GM18858 (cell line): ENCODE measurements at regions not wholly inside any gene's neighbourhood (a gene's known extent, or its start where the extent isn't known, plus 50 kb on each side); places are given as distances from the start of the nearest gene placed in this dataset.
"Not testable (repeated sequence)": the region's sequence is repeated elsewhere in the genome, so short reads cannot be mapped to it uniquely, and the experiment has no call there.

ENCODE experiments used
- ATAC-seq: cut with Tn5 transposase; IDR thresholded peaks from one replicate; pipeline ENCODE4 v1.9.1; 2021; ENCODE audit not compliant: unreplicated experiment

- ATAC-seq: no peak
Measured at GRCh38 chr4:17246656-17247055, 265.2 kb downstream of the QDPR start.

GRCh38 chr4:17241835-17242234 is 270.1 kb downstream of the QDPR start:
- ATAC-seq: no peak

- no peak for ATAC-seq
Measured at GRCh38 chr4:17238633-17239032, 273.3 kb downstream of the QDPR start.

DNA sequence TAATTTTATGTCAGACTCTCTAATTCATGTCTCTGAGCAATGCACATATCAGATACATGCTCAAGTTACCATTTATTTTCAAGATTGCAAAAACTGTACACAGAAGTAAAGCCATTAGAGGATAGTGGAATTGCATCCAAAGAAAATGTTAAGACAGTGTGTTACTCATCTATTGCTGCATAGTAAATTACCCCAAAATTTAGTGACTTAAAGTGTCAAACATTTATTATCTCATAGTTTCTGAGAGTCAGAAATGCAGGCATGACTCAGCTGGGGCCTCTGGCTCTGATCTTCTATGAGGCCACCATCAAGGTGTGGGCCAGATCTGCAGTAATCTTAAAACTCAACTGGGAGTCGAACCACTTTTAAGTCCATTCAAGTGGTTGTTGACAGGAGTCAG is 275.2 kb downstream of the QDPR start:
- no peak for ATAC-seq

GRCh38 chr4:17234678-17235077 is 277.2 kb downstream of the QDPR start:
- no peak for ATAC-seq

DNA sequence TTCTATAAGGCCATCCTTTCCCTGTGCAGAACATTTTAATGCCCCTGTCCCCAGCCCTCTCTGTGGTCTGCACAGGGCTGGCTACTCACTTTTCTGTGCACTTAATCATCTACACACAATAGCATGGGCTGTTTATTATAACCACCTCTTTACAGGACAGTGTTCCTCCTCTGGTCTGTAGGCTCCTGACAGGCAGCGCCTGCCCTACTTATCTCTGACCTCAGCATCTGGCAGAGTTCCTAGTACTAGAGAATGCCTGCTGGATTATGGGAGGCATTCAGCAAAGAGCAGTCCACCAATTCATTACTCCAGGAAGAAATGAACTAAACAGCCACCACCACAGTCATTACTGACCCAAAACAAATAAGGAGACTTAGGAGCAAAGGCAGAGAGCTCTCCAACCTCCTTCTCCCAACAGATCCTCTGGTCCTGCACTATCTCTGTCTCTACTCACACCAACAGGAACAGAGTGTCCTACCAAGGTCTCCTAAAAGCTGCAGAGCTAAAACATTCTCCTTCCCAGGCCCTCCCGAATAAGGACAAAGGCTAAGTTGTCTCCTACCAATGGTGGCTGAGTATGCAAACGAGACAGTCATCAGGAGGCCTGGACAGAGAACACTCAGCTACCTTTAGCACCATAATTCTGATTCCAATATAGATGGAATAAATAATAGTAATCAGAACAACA is 279.2 kb downstream of the QDPR start:
- no peak for ATAC-seq

DNA sequence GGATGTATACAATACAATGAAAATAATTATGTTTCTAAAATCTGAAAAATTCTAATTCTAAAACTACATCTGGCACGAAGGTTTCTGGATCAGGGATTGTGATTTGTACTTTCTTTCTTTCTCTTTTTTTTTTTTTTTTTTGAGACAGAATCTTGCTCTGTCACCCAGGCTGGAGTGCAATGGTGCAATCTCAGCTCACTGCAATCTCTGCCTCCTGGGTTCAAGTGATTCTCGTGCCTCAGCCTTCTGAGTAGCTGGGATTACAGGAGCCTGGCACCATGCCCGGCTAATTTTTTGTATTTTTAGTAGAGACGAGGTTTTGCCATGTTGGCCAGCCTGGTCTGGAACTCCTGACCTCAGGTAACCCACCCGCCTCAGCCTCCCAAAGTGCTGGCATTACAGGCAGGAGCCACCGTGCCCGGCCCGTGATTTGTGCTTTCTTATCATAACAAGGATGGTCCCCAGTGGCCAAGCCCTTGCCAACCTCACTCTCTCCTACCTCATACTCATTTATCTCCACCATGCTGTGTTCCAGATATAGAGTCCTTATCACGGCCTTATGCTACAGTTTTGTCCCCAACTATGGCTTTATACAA is 279.9 kb downstream of the QDPR start:
- ATAC-seq: not testable (repeated sequence)

DNA sequence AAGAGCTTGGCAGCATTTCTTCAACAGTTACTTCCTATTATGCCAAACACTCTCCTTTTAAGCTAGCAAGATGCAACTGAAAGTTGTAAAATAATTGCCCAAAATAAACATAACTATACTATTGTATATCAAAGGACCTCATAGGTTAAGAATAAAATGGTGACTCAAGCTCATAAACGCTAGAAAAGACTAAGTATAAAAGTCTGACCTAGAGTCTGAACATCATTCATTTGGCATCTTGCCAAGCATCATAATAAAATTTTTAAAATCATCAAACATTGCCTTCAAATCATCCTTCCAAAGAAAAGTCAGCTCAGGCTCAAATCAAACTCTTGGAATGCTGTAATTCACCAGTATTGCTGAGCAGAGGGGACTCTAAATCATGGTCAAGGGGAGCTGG is 281.2 kb downstream of the QDPR start:
- no peak for ATAC-seq

DNA sequence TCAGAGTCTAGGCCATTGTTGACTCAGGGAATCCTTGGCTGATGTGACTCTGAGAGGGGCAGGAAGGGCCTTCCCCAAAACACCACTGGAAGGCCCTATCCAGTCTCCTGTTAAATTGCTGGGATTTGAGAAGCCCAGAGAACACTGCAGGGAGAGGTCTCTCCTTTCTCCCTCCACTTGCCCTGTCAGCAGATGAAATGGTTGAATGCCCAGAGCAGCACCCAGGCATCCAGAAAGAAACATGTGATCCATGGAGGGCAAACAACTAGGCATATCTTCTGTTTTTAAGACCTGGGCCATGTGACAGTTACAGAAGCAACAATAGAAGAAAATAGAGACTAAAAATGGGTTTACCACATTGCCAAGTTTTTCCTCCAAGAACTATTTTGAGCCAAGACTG is 291.1 kb downstream of the QDPR start:
- no peak for ATAC-seq

- no peak for ATAC-seq
Measured at GRCh38 chr4:17218786-17219185, 293.1 kb downstream of the QDPR start.

- ATAC-seq: peak; percentile 57
Measured at GRCh38 chr4:17206829-17207801, 304.8 kb downstream of the QDPR start.

DNA sequence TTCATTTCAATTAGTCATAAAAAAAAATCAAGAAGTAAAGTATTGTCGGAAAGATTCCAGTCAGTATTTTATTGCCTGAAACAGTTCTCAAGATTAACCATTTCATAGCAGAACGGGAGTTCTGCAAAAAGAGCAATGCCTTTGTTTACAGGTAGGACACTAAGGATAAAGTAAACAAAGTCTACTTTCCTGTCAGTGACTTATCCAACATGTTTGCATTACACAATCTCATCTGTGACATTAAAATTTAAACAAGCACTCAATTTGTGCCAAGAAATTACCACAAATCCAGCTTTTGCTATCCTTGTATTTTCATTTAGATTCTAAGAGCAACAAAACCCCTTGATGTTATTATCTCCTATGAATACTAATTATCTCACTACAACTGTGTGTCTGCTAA is 306.5 kb upstream of the LDB2 start:
- ATAC-seq: no peak

DNA sequence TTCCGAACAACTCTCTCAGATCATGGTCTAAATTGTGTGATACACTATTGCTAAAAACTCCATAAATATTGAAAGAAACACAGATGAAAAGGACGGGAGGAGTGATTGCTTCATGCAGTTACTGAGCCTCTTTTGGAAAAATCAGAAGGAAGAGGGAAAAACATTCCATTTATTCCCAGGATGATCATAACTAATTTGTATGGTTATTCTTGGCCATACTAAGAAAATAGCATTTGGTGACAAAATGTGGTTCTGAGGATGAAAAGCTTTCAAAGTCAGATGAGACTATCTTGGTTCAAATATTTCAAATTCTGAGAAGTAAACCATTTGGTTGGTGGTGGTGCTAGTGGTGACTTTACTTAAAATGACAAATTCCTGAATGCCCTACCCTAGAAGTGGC is 305.4 kb upstream of the LDB2 start:
- ATAC-seq: no peak

- no peak for ATAC-seq
Measured at GRCh38 chr4:17197070-17197469, 298.6 kb upstream of the LDB2 start.

DNA sequence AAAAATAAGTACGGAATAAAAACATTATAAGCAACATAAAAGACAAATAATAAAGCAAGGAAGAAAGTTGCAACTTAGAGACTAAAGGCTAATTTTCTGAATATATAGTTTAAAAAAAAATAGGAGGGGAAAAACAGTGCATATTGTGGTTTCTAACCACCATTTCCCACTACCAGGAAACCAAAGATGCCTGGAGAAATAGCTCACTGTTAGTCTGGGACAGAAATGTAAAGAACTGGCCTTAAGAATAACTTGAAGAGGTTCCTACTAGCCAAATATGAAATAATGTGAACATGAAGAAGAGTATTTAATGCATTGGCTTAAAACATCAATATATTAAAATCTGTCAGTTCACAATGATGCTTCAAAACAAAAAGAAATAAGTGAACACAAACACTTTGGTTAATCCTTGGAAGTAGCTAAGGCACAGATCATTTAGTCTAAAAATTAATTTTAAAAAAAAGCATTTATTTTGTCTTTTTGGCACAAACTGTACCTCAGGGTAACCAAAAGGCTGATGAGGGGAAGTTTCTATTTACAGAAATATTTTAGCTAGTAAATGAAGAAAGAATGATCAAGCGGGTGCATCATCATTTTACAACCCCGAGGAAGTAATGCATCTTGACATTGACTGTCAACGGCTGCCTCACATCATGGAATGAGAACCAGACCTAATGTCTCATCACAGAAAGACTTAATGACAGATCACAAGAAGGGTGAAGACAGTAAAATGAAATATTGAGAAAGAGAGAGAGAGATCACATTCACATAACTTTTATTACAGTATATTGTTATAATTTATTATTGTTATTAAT is 297.2 kb upstream of the LDB2 start:
- ATAC-seq: no peak

DNA sequence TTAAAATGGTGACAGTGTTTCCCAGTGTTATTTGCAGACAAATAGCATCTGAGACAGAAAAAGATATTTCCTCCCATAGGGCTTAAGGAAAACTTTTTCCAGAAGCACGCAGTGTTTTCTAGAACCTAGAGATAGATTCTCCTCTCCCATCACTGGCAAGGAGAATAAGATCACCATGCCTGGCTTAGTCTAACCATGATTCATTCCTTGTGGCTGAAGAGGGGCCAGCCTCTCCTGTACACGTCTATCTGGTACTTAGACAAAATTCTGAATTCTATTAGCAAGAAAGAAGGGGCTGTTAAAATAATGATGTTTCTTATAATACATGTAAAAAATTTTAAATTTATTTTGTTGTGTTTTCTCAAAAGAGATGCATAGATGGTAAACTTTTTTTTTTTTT is 296.1 kb upstream of the LDB2 start:
- no peak for ATAC-seq

GRCh38 chr4:17189759-17190158 is 291.3 kb upstream of the LDB2 start:
- no peak for ATAC-seq

- ATAC-seq: no peak
Measured at GRCh38 chr4:17189401-17189720, 290.9 kb upstream of the LDB2 start.

GRCh38 chr4:17188547-17189400 is 290.3 kb upstream of the LDB2 start:
- ATAC-seq: no peak

DNA sequence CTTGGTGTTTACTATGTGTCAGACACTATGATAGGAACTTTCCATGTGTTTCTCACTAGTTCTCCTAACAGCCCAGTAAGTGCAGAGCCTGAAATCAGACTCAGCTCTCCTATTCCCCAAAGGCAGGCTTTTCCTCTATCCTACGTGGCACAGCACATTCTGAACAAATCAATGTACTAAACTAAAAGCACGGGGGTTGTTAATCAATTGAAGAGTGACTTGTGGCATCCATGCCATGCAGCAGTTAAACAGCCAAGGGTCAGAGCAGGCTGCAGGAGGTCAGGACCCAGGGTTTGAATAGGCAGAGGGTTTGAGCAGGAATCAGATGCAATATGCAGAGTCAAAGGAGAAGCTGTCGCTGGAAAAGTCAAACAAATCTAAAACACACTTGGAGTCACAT is 289.7 kb upstream of the LDB2 start:
- no peak for ATAC-seq
